Gastroesophageal sphincter (tissue), 4 donors: ENCODE measurements at regions not wholly inside any gene's neighbourhood (a gene's known extent, or its start where the extent isn't known, plus 50 kb on each side); places are given as distances from the start of the nearest gene placed in this dataset.
A peak's percentile ranks its signal among the peaks of the same experiment; 100 is the strongest.

ENCODE experiments used
- ATAC-seq: fragments of 150-250 bp; one replicate; pipeline ENCODE4 v1.9.1; 2016; ENCODE audit warnings: mild to moderate bottlenecking, moderate library complexity
- H3K27ac ChIP-seq, 4 donors: fragments of 200-600 bp; sonication (generic) in 3 of 4; 1 replicate in 3 of 4; 2 replicates in 1 of 4; pipeline ENCODE4 v1.5.1; 2016 to 2019
- H3K27me3 ChIP-seq: fragments of 200-600 bp; sonication (generic); one replicate; pipeline ENCODE4 v1.5.1; 2019
- H3K36me3 ChIP-seq, 2 donors: fragments of 200-600 bp; sonication (generic); one replicate each; pipeline ENCODE4 v1.5.1; 2019; ENCODE audit warnings: control low read depth in 1 of 2
- H3K4me1 ChIP-seq, 3 donors: fragments of 200-600 bp; sonication (generic); 1 replicate in 2 of 3; 2 replicates in 1 of 3; pipeline ENCODE4 v1.5.1; 2016 to 2019; ENCODE audit warnings: control low read depth in 2 of 3
- H3K4me3 ChIP-seq, 2 donors: fragments of 200-600 bp; sonication (generic); one replicate each; pipeline ENCODE4 v1.5.1; 2019; ENCODE audit warnings: mild to moderate bottlenecking in 1 of 2, moderate library complexity in 1 of 2
- H3K9me3 ChIP-seq, 3 donors: fragments of 200-600 bp; sonication (generic); one replicate each; pipeline ENCODE4 v1.5.1; 2017 to 2019; ENCODE audit warnings: control low read depth in 2 of 3
- CTCF ChIP-seq, 4 experiments: fragments of 200-600 bp in 2 of 4; fragments of 450-650 bp in 2 of 4; sonication (generic) in 1 of 4; IDR thresholded peaks; one replicate each; pipeline ENCODE4 v1.5.1; 2017 to 2019; ENCODE audit warnings: antibody characterized with exemption in 4 of 4, mild to moderate bottlenecking in 2 of 4, moderate library complexity in 2 of 4
- EP300 ChIP-seq: sonication (generic); formaldehyde crosslinking; IDR thresholded peaks from one replicate; pipeline ENCODE4 v1.6.1; 2017; ENCODE audit warnings: antibody characterized with exemption, mild to moderate bottlenecking
- POLR2A ChIP-seq, 2 donors: fragments of 450-650 bp; IDR thresholded peaks; one replicate each; pipeline ENCODE4 v1.6.1; 2017; ENCODE audit warnings: antibody characterized with exemption in 2 of 2, mild to moderate bottlenecking in 2 of 2, moderate library complexity in 1 of 2
- POLR2AphosphoS5 ChIP-seq: sonication (generic); formaldehyde crosslinking; IDR thresholded peaks from one replicate; pipeline ENCODE4 v1.6.1; 2017; ENCODE audit warnings: antibody characterized with exemption
- WGBS, 2 donors: methylation state at CpG; one replicate each; pipeline ENCODE4 v1.1.5; 2018; ENCODE audit warnings: low coverage in 1 of 2; 5-methylcytosine and 5-hydroxymethylcytosine counted together

DNA sequence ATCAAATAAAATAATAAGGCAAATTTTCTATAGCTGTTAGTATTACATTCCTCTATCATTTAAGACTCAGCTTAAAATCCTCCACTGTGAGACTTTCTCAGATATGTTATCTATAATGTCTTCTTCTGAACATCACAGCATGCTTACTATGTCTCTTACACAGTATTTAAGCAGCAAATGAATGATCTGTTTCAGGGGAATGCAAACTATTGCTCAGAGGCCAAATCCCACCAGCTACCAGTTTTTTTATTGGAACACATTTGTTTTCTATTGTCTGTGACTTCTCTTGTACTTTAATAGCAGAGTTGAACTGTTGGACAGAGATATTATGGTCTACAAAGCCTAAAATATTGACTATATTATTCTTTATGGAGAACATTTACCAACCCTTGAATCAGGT is 59.6 kb downstream of the C3orf38 start:
- no peak for ATAC-seq

GRCh38 chr3:88211096-88211890 is 61.5 kb downstream of the C3orf38 start:
- Histone ChIP-seq H3K9me3 (no peaks in the 10 kb centered on the region), H3K27ac (no peak overlapping the region), H3K27me3 (no peaks in the 10 kb centered on the region), H3K36me3 (no peaks in the 10 kb centered on the region), H3K4me3 (no peak overlapping the region), H3K4me1 (no peaks in the 10 kb centered on the region)
- TF ChIP-seq POLR2AphosphoS5 (no peak), CTCF (IDR thresholded peaks at IDR 0.05) (no peak), POLR2A (IDR thresholded peaks at IDR 0.05) (no peak), EP300 (no peak)
- no peak for ATAC-seq
- WGBS, 2 donors: 51 to 78% methylated on average over 2 of the region's 2 CpGs

More for the DNA sequence above, 59.6 kb downstream of the C3orf38 start:
- H3K27me3 ChIP-seq: no peaks in the 10 kb centered on the region
- TF ChIP-seq CTCF (IDR thresholded peaks at IDR 0.05): no peak
- TF ChIP-seq POLR2A (IDR thresholded peaks at IDR 0.05): no peak
- no peak for TF ChIP-seq EP300
- no peak for TF ChIP-seq POLR2AphosphoS5
- H3K36me3 ChIP-seq: no peaks in the 10 kb centered on the region
- H3K4me1 ChIP-seq: no peaks in the 10 kb centered on the region
- no peak overlapping the region for H3K27ac ChIP-seq
- no peak overlapping the region for H3K4me3 ChIP-seq
- H3K9me3 ChIP-seq: no peaks in the 10 kb centered on the region

GRCh38 chr3:88219138-88219792 is 69.5 kb downstream of the C3orf38 start:
- Histone ChIP-seq H3K27ac (no peak overlapping the region), H3K27me3 (no peaks in the 10 kb centered on the region), H3K4me1 (no peaks in the 10 kb centered on the region), H3K36me3 (no peaks in the 10 kb centered on the region), H3K9me3 (no peaks in the 10 kb centered on the region), H3K4me3 (no peak overlapping the region)
- ATAC-seq: no peak
- no peak for TF ChIP-seq EP300
- peak in 3 of 4 experiments; percentile 14 to 47 (median 29) for TF ChIP-seq CTCF (IDR thresholded peaks at IDR 0.05)
- 23 to 62% methylated on average over 1 to 5 of the region's 7 CpGs for WGBS, 2 donors

DNA sequence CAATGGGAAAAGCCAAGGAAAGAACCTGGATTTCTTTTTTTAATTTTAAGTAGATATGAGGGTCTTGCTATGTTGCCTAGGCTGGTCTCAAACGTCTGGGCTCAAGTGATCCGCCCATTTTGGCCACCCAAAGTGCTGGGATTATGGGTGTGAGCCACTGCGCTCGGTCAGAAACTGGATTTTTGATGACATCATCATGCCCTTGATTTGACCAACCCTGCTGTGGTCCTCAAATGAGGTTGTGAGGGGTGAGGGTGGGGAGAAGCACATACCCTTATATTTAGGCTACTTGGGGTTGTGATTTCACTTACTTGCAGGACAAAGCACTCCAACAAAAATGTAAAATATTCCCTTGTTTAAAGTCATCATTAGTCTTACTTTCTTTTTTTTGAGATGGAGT is 70.4 kb downstream of the C3orf38 start:
- H3K27me3 ChIP-seq: no peaks in the 10 kb centered on the region
- WGBS, 2 donors: 64 to 71% methylated on average over 4 of the region's 4 CpGs
- no peaks in the 10 kb centered on the region for H3K4me1 ChIP-seq
- H3K4me3 ChIP-seq: no peak overlapping the region
- ATAC-seq: no peak
- no peak for TF ChIP-seq POLR2AphosphoS5
- no peak for TF ChIP-seq CTCF (IDR thresholded peaks at IDR 0.05)
- no peak for TF ChIP-seq EP300
- no peak for TF ChIP-seq POLR2A (IDR thresholded peaks at IDR 0.05)
- no peaks in the 10 kb centered on the region for H3K36me3 ChIP-seq
- H3K27ac ChIP-seq: no peak overlapping the region
- no peaks in the 10 kb centered on the region for H3K9me3 ChIP-seq

DNA sequence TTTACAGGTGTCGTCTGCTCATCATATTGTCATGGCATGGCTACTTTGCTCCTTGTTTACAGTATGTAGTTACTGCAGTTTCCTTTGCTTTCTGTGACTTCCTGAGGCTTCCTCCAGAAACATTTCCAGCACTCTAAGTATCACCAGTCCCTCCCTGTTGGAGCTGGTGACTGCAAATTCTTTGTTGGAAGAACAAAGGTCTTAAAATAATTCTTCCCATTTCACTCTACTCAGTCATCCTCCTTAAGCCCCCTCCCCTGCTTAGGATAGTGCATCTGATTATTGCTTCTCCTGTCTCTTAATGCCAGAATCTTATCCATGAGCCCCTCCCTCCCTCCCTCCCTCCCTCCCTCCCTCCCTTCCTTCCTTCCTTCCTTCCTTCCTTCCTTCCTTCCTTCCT is 72.0 kb downstream of the C3orf38 start:
- WGBS, 2 donors: 47 to 100% methylated on average over 1 of the region's 1 CpG
- Histone ChIP-seq H3K4me3 (no peak overlapping the region), H3K27ac (no peak overlapping the region), H3K27me3 (no peaks in the 10 kb centered on the region), H3K9me3 (no peaks in the 10 kb centered on the region), H3K4me1 (no peaks in the 10 kb centered on the region), H3K36me3 (no peaks in the 10 kb centered on the region)
- no peak for TF ChIP-seq POLR2AphosphoS5
- TF ChIP-seq CTCF (IDR thresholded peaks at IDR 0.05): no peak
- TF ChIP-seq POLR2A (IDR thresholded peaks at IDR 0.05): no peak
- no peak for TF ChIP-seq EP300
- ATAC-seq: no peak
